OCI-LY7 (cell line): ENCODE measurements at regions not wholly inside any gene's neighbourhood (a gene's known extent, or its start where the extent isn't known, plus 50 kb on each side); places are given as distances from the start of the nearest gene placed in this dataset.

Experiments used
- BruUV-seq: library from RNA; stranded (reverse); fragments of 400-500 nt; replicated peaks from 2 replicates; lab custom pipeline; 2021; lab: Mats Ljungman, UMichigan
- CTCF ChIA-PET: fragments of 300-600 bp; sonication (Branson Sonifier 250); formaldehyde crosslinking; loops from one replicate; lab custom pipeline; 2022; ENCODE audit warnings: antibody characterized with exemption; ENCODE audit not compliant: unreplicated experiment; lab: Charles Lee
- POLR2A ChIA-PET: fragments of 300-600 bp; sonication (Branson Sonifier 250); formaldehyde crosslinking; loops from one replicate; lab custom pipeline; 2022; ENCODE audit warnings: antibody characterized with exemption; lab: Charles Lee
- DNase-seq: peaks from one replicate; pipeline ENCODE4 v3.0.0-alpha.2; 2015; ENCODE audit warnings: low spot score
- H2AFZ ChIP-seq: fragments of 200-600 bp; sonication (generic), shearing (Covaris generic); 2 replicates; pipeline ENCODE4 v1.6.1; 2014; ENCODE audit warnings: mild to moderate bottlenecking, antibody characterized with exemption, low read length, moderate library complexity
- H3K27ac ChIP-seq: fragments of 200-600 bp; sonication (generic); 2 replicates; pipeline ENCODE4 v1.5.1; 2014; ENCODE audit warnings: mixed run types, low read depth, mild to moderate bottlenecking, moderate library complexity, low read length, inconsistent platforms; ENCODE audit not compliant: poor library complexity, severe bottlenecking
- H3K36me3 ChIP-seq: fragments of 200-600 bp; sonication (generic); 2 replicates; pipeline ENCODE4 v1.6.1; 2014; ENCODE audit warnings: mild to moderate bottlenecking, antibody characterized with exemption, low read length, moderate library complexity, mixed read lengths; ENCODE audit not compliant: insufficient read depth
- H3K4me1 ChIP-seq: fragments of 200-600 bp; sonication (generic); 2 replicates; pipeline ENCODE4 v1.5.1; 2014; ENCODE audit warnings: mild to moderate bottlenecking, low read length; ENCODE audit not compliant: insufficient read depth, poor library complexity, severe bottlenecking
- H3K4me2 ChIP-seq: fragments of 200-600 bp; sonication (generic); 2 replicates; pipeline ENCODE4 v1.6.1; 2014; ENCODE audit warnings: mild to moderate bottlenecking, low read length
- H3K4me3 ChIP-seq: fragments of 200-600 bp; sonication (generic); 2 replicates; pipeline ENCODE4 v1.5.1; 2014; ENCODE audit warnings: mild to moderate bottlenecking, low read depth, low read length; ENCODE audit not compliant: poor library complexity, severe bottlenecking
- H3K79me2 ChIP-seq: fragments of 200-600 bp; sonication (generic); 2 replicates; pipeline ENCODE4 v1.6.1; 2016; ENCODE audit warnings: low read depth, mild to moderate bottlenecking, low read length, moderate library complexity, mixed read lengths; ENCODE audit not compliant: insufficient read depth
- H3K9me2 ChIP-seq: fragments of 200-600 bp; sonication (generic); 2 replicates; pipeline ENCODE4 v1.6.1; 2016; ENCODE audit warnings: mild to moderate bottlenecking, low read length, mixed read lengths; ENCODE audit not compliant: insufficient read depth
- H3K9me3 ChIP-seq: fragments of 200-600 bp; sonication (generic); 2 replicates; pipeline ENCODE4 v1.6.1; 2014; ENCODE audit warnings: mild to moderate bottlenecking, mixed run types, low read length, mixed read lengths
- H4K20me1 ChIP-seq: fragments of 200-600 bp; sonication (generic); 2 replicates; pipeline ENCODE4 v1.6.1; 2014; ENCODE audit warnings: mild to moderate bottlenecking, antibody characterized with exemption, low read length, moderate library complexity, mixed read lengths; ENCODE audit not compliant: insufficient read depth
- EZH2phosphoT487 ChIP-seq: fragments of 200-600 bp; sonication (generic); IDR thresholded peaks from 2 replicates; pipeline ENCODE4 v1.6.1; 2018; ENCODE audit warnings: low read depth, borderline replicate concordance, mild to moderate bottlenecking, mixed run types, antibody characterized with exemption, low read length, moderate library complexity, mixed read lengths
- intact Hi-C: fragments of 100-400 bp; cut with micrococcal nuclease; formaldehyde crosslinking; loops from one replicate; pipeline ENCODE4 v1.10.0; 2022; ENCODE audit not compliant: unreplicated experiment
- TF ChIP-seq, protein P1 (sequence below): fragments of 200-600 bp; sonication (generic); conservative IDR thresholded peaks from 2 replicates; pipeline ENCODE4 v1.5.1; 2014; ENCODE audit warnings: mild to moderate bottlenecking, antibody characterized with exemption, low read length, moderate library complexity, mixed read lengths

GRCh38 chr11:98358551-98358950, 662.2 kb upstream of the CNTN5 start:
- no peaks in the 10 kb centered on the region for H3K36me3 ChIP-seq
- no peak overlapping the region for H3K4me2 ChIP-seq
- DNase-seq = no peak
- no peak for TF ChIP-seq EZH2phosphoT487
- TF ChIP-seq, protein P1, sequence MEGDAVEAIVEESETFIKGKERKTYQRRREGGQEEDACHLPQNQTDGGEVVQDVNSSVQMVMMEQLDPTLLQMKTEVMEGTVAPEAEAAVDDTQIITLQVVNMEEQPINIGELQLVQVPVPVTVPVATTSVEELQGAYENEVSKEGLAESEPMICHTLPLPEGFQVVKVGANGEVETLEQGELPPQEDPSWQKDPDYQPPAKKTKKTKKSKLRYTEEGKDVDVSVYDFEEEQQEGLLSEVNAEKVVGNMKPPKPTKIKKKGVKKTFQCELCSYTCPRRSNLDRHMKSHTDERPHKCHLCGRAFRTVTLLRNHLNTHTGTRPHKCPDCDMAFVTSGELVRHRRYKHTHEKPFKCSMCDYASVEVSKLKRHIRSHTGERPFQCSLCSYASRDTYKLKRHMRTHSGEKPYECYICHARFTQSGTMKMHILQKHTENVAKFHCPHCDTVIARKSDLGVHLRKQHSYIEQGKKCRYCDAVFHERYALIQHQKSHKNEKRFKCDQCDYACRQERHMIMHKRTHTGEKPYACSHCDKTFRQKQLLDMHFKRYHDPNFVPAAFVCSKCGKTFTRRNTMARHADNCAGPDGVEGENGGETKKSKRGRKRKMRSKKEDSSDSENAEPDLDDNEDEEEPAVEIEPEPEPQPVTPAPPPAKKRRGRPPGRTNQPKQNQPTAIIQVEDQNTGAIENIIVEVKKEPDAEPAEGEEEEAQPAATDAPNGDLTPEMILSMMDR = no peak
- intact Hi-C loops = no loop called here
- no TSS peak for BruUV-seq
- H3K4me1 ChIP-seq = no peaks in the 10 kb centered on the region
- no peaks in the 10 kb centered on the region for H4K20me1 ChIP-seq
- no peak overlapping the region for H3K27ac ChIP-seq
- H3K9me3 ChIP-seq = peaks cover 9% of the 10 kb centered on the region; the same call in 1 of the 2 replicates
- no peak overlapping the region for H3K4me3 ChIP-seq
- POLR2A ChIA-PET = no interaction called here
- no peaks in the 10 kb centered on the region for H3K9me2 ChIP-seq
- CTCF ChIA-PET = no interaction called here
- no peak overlapping the region for H2AFZ ChIP-seq
- no peaks in the 10 kb centered on the region for H3K79me2 ChIP-seq

GRCh38 chr11:98365190-98365589, 655.6 kb upstream of the CNTN5 start:
- Histone ChIP-seq H2AFZ (no peak overlapping the region), H3K4me2 (no peak overlapping the region), H3K4me1 (no peaks in the 10 kb centered on the region), H3K27ac (no peak overlapping the region), H3K79me2 (no peaks in the 10 kb centered on the region), H4K20me1 (no peaks in the 10 kb centered on the region), H3K9me3 (no peaks in the 10 kb centered on the region), H3K4me3 (no peak overlapping the region), H3K36me3 (no peaks in the 10 kb centered on the region), H3K9me2 (no peaks in the 10 kb centered on the region)
- ChIA-PET POLR2A (no interaction called here), CTCF (no interaction called here)
- TF ChIP-seq, protein P1 = no peak
- no TSS peak for BruUV-seq
- intact Hi-C loops = no loop called here
- no peak for DNase-seq

GRCh38 chr11:98365941-98366340, 654.8 kb upstream of the CNTN5 start:
- Histone ChIP-seq H3K9me2 (no peaks in the 10 kb centered on the region), H4K20me1 (no peaks in the 10 kb centered on the region), H3K9me3 (no peaks in the 10 kb centered on the region), H3K4me2 (no peak overlapping the region), H3K4me3 (no peak overlapping the region), H3K4me1 (no peaks in the 10 kb centered on the region), H3K36me3 (no peaks in the 10 kb centered on the region), H3K27ac (no peak overlapping the region), H2AFZ (no peak overlapping the region), H3K79me2 (no peaks in the 10 kb centered on the region)
- TF ChIP-seq, protein P1 = no peak
- no peak for TF ChIP-seq EZH2phosphoT487
- ChIA-PET POLR2A (no interaction called here), CTCF (no interaction called here)
- no TSS peak for BruUV-seq
- no peak for DNase-seq
- intact Hi-C loops = no loop called here
